ENCODE measurements at regions not wholly inside any gene's neighbourhood (a gene's known extent, or its start where the extent isn't known, plus 50 kb on each side); places are given as distances from the start of the nearest gene placed in this dataset.
A peak's percentile ranks its signal among the peaks of the same experiment; 100 is the strongest.

DNA sequence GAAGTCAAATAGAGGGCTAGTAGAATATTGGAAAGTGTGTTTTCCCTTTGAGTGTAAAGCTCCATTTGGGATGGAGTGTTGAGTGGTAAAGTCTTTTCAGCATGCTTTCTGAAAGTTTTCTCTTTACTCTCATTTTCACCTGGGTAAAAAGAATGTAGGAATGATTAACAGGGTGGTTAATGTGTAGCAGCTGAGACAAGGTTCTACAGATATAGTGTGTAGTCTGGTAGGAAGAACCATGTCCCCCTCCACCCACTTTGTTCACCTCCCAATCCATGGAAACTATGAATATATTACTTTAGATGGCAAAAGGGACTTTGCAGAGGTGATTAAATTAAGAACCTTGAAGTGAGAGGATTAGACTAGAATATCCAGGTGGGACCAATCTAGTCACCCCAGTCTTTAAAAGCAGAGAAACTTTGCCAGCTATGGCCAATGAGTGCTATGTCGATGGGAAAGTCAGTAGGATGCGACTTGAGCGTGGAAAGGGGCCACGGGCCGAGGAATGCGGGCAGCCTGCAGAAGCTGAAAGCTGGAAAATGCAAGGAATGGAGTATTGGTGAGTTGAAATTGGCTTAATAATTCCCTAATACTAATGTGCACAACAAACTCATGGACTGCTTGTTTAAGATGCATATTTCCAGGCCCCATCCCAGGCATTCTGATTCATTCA lies 166.3 kb upstream of the AHR start:
- no peak for DNase-seq

DNA sequence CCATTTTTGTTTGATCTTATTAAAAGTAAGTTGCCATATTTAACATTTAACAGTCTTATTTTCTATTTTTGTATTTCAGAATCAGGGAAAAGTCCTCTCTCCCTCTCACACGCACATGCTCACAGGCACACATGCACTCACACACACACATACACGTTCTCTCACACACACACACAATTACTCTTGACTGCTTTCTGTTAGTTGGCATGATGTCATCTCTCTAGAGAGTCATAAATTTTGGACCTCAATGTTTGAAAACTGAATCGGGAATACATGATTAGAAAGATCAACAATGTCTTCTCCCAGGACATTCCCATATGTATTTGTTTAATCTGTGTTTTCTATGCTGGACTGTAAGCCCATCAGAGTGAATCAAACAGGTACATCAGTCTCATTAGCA lies 165.7 kb upstream of the AHR start:
- no peak for DNase-seq

DNA sequence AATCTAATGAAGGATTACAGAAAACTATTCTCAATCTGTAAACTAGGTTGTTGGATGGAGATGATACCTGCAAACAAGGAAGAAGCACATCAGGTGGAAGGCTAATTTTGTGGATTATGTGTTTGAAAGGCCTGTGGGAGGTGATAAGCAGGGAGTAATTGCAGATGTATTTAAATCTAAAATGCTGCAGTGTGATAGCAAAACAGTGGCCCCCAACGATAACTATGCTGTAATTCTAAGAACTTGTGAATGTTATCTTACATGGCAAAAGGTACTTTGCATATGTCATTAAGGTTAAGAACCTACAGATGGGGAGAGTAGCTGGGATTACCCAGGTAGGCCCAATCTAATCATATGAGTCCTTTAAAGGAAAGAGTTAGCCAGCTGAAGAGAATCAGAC lies 164.5 kb upstream of the AHR start:
- no peak for DNase-seq

DNA sequence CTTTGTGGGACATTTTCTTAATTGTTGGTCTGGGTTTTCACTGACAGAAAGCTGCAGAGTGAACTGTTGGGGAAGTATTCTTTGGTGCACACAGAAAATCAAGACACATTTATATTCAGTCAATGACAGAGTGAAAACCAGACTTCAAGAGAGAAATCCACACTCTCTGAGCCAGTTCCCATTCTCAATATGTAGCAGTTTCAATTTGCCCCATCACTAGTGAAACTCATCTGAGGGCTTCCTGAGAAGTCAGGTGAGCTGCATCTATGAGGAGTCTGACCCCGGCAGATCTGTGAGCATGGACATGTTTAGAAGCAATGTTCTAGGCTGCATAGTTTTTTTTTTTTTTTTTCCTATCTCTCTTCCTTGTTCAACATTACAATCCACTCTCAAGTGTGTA lies 163.7 kb upstream of the AHR start:
- DNase-seq, result no peak

DNA sequence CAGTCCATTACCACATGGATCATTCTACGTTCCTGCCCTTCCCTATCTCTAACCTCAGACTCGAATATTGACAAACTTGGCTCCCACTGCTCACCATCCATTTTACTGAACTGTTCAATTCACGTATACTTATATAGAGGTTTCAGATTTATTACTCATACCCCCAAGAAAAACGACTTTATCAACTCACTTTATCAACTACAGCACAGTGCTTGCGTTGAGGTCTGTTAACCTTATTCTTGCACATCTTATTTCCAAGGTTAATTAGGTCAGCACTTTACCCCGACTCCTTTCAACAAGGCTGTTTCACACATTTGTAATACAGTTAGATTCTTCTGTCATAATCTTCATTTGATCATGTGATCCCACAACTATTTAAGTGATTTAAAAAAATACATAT lies 162.3 kb upstream of the AHR start:
- no peak for DNase-seq

DNA sequence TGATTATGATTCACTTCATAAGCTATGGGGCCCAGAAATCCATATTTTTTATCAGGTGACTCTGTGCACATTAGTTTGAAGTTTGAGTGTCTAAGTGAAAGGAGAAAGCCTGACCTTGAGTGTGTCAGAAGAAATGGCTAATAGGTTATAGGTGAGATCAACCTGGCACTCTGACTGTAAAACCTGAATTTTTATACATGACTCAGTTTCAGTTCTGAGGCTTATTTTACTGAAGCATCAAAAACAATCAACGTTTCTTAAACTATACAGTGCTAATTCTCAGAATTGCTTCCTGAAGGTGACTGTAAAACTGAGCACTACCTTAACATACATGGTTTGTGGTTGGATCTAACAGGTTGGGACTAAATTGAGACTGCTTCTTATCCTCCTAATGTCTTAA lies 159.4 kb upstream of the AHR start:
- no peak for DNase-seq

DNA sequence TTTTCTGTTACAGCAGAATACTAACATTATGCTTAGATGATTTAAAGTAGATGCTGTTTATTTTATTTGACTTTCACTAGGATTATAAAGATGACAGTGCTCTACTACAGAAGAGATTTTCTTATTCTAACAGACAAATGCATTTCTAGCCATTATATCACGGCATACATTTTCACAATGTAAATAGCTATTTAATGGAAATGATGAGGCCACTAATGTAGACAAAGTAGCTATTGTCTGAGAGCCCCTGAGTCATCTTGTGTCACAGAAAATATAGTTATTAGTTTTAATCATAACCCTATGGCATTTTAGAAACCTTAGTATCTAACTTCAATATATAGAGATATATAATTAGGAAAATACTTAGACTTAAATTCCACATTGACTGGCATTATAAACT lies 158.0 kb upstream of the AHR start:
- no peak for DNase-seq

DNA sequence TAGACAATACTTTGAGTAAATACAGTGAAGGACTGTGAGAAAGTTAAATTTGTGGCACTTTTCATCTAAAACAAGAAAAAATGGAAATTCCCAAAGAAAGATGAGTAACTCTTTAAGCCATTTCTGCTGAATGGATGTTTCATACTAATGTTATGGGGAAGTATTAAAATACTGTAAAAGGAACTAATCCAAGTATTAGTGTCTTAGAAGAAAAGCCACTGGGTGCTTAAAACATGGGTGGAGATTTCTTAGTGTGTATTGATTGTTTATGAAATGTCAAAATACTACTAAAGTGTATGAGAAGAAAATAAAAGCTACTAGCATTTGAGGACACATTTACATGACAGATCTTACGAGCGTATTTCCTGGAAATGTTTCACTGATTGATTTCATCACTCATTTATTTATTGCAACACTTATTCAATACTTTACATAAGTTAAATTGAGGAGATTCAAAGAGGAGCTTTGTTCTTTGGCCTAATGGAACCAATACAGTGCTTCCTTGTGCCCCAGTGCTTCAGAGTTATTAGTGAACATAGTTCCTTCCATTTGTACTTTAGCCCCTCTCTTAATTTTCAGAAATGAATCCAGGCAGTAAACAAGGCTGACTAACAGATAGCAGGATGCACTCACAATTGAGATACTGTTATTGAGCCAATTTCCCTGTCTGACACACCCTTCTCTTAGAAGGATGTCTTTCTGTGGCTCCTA lies 155.5 kb upstream of the AHR start:
- DNase-seq, result peak in 1 of 2 donors; percentile 76

DNA sequence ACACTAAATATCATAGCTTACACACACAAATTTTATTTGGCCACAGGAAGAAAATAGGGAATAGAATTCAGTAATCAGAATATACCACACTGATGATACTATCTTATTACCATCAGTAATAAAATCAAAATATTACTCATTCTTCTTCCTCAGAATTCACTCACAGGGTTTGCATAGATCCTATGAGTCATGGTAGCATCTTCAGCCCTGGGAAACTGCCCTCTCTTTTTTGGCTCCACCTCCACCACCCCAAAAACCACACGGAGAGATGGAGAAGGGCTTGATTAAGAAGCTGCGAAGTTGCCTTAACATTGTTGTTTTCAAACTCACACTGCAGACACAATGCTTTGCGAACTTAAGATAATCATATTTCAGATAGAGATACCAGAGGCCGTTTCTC lies 154.1 kb upstream of the AHR start:
- DNase-seq, result peak; percentile 59 to 62

DNA sequence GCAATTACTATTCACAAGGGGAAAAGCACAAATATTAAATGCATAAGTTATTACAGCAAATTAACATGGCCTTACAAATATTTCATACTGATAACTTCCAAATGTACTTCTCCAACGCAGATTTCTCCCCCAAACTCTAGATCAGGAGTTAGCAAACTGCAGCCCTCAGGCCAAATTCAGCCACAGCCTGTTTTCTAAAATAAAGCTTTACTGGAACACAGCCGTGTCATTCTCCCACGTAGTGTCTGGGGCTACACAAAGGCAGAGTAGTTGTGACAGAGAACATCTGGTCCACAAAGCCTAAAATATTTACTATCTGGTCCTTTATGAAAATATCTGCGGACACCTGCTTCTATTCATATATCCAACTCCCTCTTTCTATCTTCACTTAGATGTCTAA lies 151.8 kb upstream of the AHR start:
- no peak for DNase-seq

DNA sequence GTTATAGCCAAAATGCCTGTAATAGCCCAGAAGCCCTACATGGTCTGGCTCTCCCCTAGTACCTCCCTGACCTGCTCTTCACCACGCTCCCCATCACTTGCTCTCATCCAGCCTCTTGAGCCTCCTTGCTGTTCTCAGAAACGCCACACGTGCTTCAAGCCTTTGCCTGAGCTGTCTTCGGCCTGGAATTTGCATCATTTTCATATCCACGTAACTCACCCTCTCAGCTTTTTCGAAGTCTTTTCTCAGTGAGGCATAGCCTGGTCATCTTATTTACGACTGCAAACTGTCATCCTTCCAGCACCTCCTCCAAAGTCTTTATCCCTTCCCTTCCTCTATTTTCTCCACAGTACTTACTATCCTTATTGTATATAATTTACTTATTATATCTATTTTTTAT lies 151.0 kb upstream of the AHR start:
- no peak for DNase-seq

DNA sequence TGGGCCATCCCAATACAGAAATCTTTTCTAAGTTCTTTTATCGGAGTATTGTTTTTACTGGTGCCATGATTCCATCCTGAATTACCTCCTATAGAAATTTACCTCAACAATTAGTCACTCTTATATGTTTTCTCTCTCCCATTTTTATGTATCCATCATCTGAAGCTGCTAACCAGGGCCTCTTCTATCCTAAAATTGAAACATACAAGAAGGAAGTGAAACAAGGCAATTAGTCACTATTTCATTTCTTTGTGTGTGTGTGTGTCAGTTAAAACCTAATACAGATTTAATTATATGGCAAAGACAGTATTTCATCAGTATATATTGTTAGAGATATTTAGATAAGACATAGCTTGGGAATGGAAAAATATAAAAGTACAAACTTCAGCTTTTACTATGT lies 148.4 kb upstream of the AHR start:
- peak in 1 of 2 donors; percentile 62 for DNase-seq

DNA sequence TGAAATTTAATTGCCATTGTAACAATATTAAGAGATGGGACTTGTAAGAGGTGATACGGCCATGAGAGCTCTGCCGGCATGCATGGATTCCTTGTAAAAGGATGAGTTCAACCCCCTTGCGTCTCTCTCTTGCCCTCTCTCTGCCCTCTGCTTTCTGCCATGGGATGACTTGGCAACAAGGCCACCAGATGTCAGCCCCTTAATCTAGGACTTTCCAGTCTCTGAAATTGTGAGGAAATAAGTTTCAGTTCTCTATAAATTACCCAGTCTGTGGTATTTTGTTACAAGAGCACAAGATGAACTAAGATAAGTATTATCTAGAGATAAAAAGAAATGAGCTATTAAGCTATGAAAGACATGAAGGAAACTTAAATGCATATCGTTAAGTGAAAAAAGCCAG lies 145.7 kb upstream of the AHR start:
- peak; percentile 83 to 92 for DNase-seq

DNA sequence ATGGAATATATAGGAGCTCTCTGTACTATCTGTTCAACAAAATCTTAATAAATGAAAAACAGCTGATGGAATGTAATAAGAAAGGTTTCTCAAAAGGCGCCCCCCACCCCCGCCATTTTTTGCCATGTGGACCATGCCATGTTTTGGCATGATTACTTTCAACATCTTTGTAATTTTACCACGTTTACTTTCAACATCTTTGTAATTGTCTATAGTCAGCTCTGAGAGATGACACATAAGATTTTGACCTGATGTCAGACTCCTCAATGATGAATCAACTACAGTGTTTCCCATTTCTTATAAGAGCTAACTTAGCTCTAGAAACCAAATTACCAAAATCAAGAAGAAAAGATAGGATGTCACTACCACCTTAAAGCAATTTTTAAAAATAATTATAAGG lies 144.9 kb upstream of the AHR start:
- peak; percentile 54 to 67 for DNase-seq

DNA sequence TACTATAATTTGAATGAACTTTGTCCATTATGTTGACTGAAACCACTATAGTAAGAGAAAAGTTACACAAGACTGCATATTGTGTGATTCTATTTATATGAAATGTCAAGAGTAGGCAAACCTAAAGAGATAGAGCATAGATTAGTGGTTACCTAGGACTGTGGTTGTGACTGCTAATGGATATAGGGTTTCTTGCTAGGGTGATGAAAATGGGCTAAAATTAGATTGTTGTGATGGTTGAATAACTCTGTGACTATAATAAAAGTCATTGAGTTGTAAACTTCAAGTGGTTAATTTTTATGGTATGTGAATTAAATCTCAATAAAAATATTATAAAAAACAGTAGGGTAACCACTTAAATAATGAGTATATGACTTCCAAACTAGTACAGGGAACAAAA lies 142.9 kb upstream of the AHR start:
- DNase-seq, result no peak

DNA sequence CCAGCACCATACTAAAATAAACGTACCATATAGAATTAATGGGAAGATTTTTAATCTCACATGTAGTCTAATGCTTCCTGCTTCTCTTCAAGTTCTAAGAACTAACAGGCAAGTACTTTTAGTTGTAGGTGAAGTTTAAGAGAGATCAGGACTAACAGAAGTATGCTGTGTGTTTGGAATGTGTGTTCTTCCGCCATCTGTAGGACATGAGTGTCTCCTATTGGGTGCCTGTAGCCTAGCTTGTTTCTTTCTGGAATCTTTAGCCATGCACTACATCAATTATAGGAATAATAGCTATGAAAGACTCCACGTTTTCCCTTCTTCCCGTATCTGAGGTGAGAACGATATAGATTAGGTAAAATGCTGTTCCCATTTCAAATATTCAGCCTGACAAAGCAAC lies 140.2 kb upstream of the AHR start:
- no peak for DNase-seq

DNA sequence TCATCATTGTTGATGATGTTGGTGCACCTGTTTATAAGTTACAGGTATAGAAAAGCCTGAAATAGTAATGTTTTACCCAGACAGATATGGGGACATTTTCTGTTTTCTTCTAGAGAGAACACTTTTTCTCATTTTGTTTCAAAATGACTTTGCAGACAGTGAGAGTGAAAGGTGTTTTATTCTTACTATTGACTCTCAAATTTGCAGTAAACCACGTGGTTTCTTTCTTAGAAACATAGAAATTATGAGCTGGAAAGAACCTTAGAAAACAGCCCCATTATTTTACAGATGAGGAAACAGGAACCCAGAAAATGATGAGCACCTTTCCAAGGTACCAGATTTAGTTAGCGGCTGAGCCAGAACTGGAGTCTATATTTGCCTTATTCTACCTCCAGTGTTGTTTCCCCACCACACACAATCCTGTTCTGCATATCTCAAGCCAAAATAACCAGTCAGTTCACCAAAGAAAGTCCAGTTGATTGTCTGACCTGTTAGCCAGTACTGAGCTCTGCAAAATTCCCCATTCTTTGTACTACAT lies 138.9 kb upstream of the AHR start:
- DNase-seq, result no peak

DNA sequence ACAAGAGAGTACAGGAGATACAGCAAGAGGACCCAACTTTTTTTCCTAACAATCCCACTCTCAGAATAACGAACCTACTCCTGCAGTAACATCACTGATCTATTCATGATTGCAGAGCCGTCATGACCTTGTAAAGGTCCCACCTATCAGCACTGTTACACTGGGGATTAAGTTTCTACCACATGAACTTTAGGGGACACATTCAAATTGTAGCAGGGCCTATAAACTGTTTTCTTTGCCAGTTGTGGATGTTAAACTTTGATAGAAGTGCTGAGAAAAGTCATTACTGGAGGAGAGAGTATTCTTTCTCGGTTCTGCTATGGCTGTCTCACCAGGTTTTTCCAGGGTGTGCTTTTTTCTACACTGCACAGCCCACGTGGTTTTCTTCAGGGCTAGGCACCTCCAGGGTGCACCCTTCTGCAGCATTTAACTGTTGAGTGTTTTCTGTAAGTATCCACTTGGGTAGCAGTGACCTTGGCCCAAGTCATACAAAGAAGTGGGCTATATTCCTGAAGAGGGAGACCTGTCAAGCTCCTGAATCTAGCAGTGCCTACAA lies 131.6 kb upstream of the AHR start:
- no peak for DNase-seq

DNA sequence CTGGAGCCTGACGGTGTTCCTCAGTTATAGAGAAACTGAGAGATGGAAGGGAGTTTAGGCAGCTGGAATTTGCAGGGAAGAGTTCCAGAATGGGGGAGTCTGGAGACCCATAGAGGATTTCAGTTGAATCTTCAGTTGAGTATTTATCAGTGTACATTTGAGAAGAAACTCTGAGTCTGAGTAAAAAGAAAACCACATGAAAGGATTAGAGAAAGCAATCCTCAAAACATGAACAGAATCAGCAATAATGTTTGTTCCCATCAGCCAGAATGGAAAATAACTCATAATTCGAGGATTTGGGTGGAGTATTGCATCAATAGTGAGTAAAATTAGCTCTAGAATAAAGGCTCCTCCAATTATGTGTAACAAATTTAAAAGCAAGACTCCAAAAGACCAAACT lies 130.0 kb upstream of the AHR start:
- DNase-seq, result no peak

DNA sequence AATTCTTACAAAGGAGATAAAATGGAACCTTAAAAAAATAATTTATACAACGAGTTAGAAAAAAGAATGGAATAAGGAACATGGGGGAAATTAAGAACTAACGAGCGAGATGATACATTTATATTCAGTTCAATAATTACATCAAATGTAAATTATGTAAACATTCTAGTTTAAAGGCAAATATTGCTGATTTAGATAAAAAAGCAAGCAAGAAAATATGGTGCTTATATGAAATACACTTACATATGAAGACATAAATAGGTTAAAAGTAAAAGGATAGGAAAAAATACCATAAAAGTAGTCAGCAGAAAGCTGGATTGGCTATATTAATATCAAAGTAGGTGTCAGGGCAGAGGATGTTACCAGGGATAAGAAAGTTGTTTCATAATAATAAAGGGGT lies 127.0 kb upstream of the AHR start:
- DNase-seq, result no peak

DNA sequence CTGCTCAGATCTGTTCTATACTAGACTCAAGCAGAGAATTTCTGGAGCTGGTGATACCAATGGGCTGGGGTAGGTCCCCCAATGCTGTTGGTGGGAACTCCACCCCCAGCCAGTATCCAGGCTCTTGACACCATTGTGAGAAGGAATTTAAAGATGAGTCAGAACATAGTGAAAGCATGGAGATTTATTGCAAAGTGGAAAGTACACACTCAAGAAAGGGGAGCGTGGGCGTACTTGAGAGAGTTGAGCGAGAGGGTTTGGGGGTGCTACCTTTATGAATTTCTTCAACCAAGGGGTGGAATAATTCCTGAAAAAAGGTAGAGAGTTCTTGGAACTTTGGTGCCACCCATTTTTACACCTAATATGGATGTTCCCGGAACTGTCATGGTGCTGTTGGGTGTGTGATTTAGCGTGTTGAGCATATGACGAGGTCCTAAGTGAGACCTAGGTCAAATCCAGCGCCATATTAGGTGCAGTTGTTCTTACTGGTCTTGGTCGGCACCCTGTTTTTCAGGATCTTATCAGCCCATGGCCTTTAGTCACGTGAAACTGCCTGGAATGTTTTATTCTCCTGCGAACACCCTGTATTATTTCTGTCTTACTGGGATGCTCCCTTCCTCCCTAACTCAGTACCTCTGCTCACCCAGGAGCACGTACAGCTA lies 122.0 kb upstream of the AHR start:
- no peak for DNase-seq

DNA sequence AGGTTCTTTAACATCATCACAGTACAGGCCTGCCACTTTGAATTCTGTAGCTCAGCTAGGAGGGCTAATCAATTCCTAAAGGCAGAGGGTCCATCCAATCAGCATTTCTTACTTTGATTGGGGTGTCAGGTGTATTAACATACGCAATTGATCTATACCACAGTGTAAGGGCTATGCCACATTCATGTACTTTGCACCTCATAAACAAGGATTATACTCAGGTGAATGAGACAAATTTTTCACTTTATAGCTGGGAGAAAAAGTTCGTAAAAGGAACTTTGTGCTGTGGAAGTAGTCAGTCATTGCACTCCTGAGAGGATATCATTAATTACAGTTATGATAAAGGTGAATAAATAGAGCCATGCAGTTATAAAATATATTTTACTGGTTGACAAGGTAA lies 119.9 kb upstream of the AHR start:
- DNase-seq, result no peak

DNA sequence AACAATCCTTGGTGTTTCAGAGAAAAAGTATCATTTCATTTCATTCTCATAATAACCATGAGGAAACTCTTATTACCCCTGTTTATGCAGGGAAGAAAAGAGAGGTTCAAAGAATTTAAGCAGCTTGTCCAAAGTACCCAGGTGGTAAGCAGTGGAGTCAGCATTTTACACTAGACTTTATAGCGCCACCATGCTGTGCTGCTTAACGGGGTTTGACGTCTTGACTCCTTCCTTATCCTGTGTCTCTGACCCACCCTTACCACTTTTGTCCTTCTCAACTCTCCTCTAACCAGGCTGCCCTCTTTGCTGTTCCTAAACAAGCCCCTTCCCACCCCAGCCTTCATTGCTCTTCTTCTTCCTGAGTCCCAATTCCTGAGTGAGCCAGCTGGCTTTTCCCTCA lies 117.0 kb upstream of the AHR start:
- no peak for DNase-seq

Measured in inflammatory macrophage (primary cell).